Mesenchymal stem cell (in vitro differentiated cells and primary cell): ENCODE measurements at regions not wholly inside any gene's neighbourhood (a gene's known extent, or its start where the extent isn't known, plus 50 kb on each side); places are given as distances from the start of the nearest gene placed in this dataset.

Experiments used
- DNase-seq: peaks from one replicate; pipeline ENCODE4 v3.0.0-alpha.2; 2013
- H2AFZ ChIP-seq: one replicate; pipeline ENCODE4 v1.6.1; 2013; ENCODE audit warnings: low read depth, mild to moderate bottlenecking, control low read depth, inconsistent platforms, low read length, moderate library complexity
- H2AK5ac ChIP-seq: 2 replicates; pipeline ENCODE4 v1.6.1; 2013; ENCODE audit warnings: low read length, moderate library complexity, mild to moderate bottlenecking, inconsistent platforms; ENCODE audit not compliant: severe bottlenecking
- H2BK120ac ChIP-seq: one replicate; pipeline ENCODE4 v1.6.1; 2013; ENCODE audit warnings: low read depth, mild to moderate bottlenecking, inconsistent platforms, low read length, moderate library complexity
- H2BK12ac ChIP-seq, 2 experiments: one replicate each; pipeline ENCODE4 v1.6.1; 2013; ENCODE audit warnings: inconsistent platforms in 2 of 2, low read length in 2 of 2, mild to moderate bottlenecking in 2 of 2, moderate library complexity in 2 of 2, control low read depth in 1 of 2
- H2BK15ac ChIP-seq: one replicate; pipeline ENCODE4 v1.6.1; 2013; ENCODE audit warnings: mild to moderate bottlenecking, low read depth, inconsistent platforms; ENCODE audit not compliant: poor library complexity, severe bottlenecking
- H2BK5ac ChIP-seq: 2 replicates; pipeline ENCODE4 v1.6.1; 2013; ENCODE audit warnings: low read depth, mild to moderate bottlenecking, low read length, control low read depth, inconsistent platforms; ENCODE audit not compliant: poor library complexity, severe bottlenecking
- H3K14ac ChIP-seq, 2 experiments: one replicate each; pipeline ENCODE4 v1.6.1; 2013; ENCODE audit warnings: inconsistent platforms in 2 of 2, low read length in 2 of 2, control low read depth in 1 of 2, mild to moderate bottlenecking in 1 of 2, moderate library complexity in 1 of 2
- H3K18ac ChIP-seq, 2 experiments: one replicate each; pipeline ENCODE4 v1.6.1; 2013; ENCODE audit warnings: inconsistent platforms in 2 of 2, low read length in 2 of 2, control low read depth in 1 of 2, low read depth in 1 of 2, mild to moderate bottlenecking in 1 of 2
- H3K23ac ChIP-seq, 2 experiments: one replicate each; pipeline ENCODE4 v1.6.1; 2013; ENCODE audit warnings: inconsistent platforms in 2 of 2, low read length in 2 of 2, mild to moderate bottlenecking in 2 of 2, moderate library complexity in 2 of 2, control low read depth in 1 of 2
- H3K27ac ChIP-seq: 2 replicates; pipeline ENCODE4 v1.5.1; 2013; ENCODE audit warnings: mild to moderate bottlenecking, moderate library complexity, low read length, control low read depth, inconsistent platforms; ENCODE audit not compliant: poor library complexity, severe bottlenecking
- H3K27me3 ChIP-seq, 2 experiments: 2 replicates each; pipeline versions ENCODE4 v1.6.1 to v1.7.0; 2013; ENCODE audit warnings: low read length in 2 of 2, mild to moderate bottlenecking in 2 of 2, moderate library complexity in 2 of 2, control low read depth in 1 of 2, inconsistent platforms in 1 of 2; ENCODE audit not compliant: control insufficient read depth in 1 of 2, insufficient read depth in 1 of 2
- H3K36me3 ChIP-seq, 2 experiments: 2 replicates each; pipeline versions ENCODE4 v1.6.1 to v1.7.0; 2013; ENCODE audit warnings: low read length in 2 of 2, control low read depth in 1 of 2, inconsistent platforms in 1 of 2, low read depth in 1 of 2, mild to moderate bottlenecking in 1 of 2; ENCODE audit not compliant: insufficient read depth in 2 of 2, control insufficient read depth in 1 of 2
- H3K4ac ChIP-seq, 2 experiments: one replicate each; pipeline ENCODE4 v1.6.1; 2013; ENCODE audit warnings: inconsistent platforms in 2 of 2, low read length in 2 of 2, mild to moderate bottlenecking in 2 of 2, moderate library complexity in 2 of 2, control low read depth in 1 of 2, low read depth in 1 of 2
- H3K4me1 ChIP-seq: 2 replicates; pipeline ENCODE4 v1.6.1; 2013; ENCODE audit warnings: low read depth, low read length, control low read depth; ENCODE audit not compliant: control insufficient read depth, insufficient read depth
- H3K4me2 ChIP-seq: 2 replicates; pipeline ENCODE4 v1.6.1; 2013; ENCODE audit warnings: low read length, mild to moderate bottlenecking, inconsistent platforms; ENCODE audit not compliant: poor library complexity, severe bottlenecking
- H3K4me3 ChIP-seq, 2 experiments: 2 replicates each; pipeline versions ENCODE4 v1.5.1 to v1.7.0; 2013; ENCODE audit warnings: low read length in 2 of 2, mild to moderate bottlenecking in 2 of 2, control low read depth in 1 of 2, low read depth in 1 of 2; ENCODE audit not compliant: insufficient read depth in 1 of 2
- H3K79me1 ChIP-seq: replicated peaks from 2 replicates; pipeline ENCODE4 v1.6.1; 2013; ENCODE audit warnings: mild to moderate bottlenecking, control low read depth, low read length, inconsistent platforms; ENCODE audit not compliant: poor library complexity, severe bottlenecking
- H3K9ac ChIP-seq: 2 replicates; pipeline ENCODE4 v1.7.0; 2013; ENCODE audit warnings: mild to moderate bottlenecking, low read length, moderate library complexity
- H3K9me3 ChIP-seq: 2 replicates; pipeline ENCODE4 v1.7.0; 2013; ENCODE audit warnings: mild to moderate bottlenecking, low read length; ENCODE audit not compliant: control insufficient read depth
- H4K8ac ChIP-seq: one replicate; pipeline ENCODE4 v1.6.1; 2013; ENCODE audit warnings: inconsistent platforms, mild to moderate bottlenecking, low read length, moderate library complexity
- H4K91ac ChIP-seq: one replicate; pipeline ENCODE4 v1.6.1; 2013; ENCODE audit warnings: mild to moderate bottlenecking, low read length, inconsistent platforms
- WGBS: methylation state at CpG from one replicate; pipeline ENCODE4 v1.1.7; 2013; ENCODE audit warnings: mixed read lengths; 5-methylcytosine and 5-hydroxymethylcytosine counted together

- Histone ChIP-seq H3K79me1 (no peaks in the 10 kb centered on the region), H3K4me2 (no peak overlapping the region), H2AFZ (no peak overlapping the region), H2AK5ac (no peak overlapping the region), H3K4me1 (no peaks in the 10 kb centered on the region), H3K18ac (no peak overlapping the region), H4K8ac (no peak overlapping the region), H3K27me3 (no peaks in the 10 kb centered on the region), H2BK12ac (no peak overlapping the region), H3K9ac (no peak overlapping the region), H3K9me3 (no peaks in the 10 kb centered on the region), H2BK120ac (no peak overlapping the region), H3K14ac (no peak overlapping the region), H3K4ac (no peak overlapping the region), H3K27ac (no peak overlapping the region), H3K23ac (no peak overlapping the region), H2BK5ac (no peak overlapping the region), H3K4me3 (no peak overlapping the region), H2BK15ac (no peak overlapping the region), H4K91ac (no peak overlapping the region), H3K36me3 (no peaks in the 10 kb centered on the region)
- DNase-seq: peak; percentile 5
- 88% methylated on average over 2 of the region's 5 CpGs for WGBS
Measured at GRCh38 chr12:16955083-16955657, 349.2 kb upstream of the LMO3 start.

- Histone ChIP-seq H3K27me3 (no peaks in the 10 kb centered on the region), H3K4me1 (no peaks in the 10 kb centered on the region), H3K79me1 (no peaks in the 10 kb centered on the region), H3K14ac (no peak overlapping the region), H2AFZ (no peak overlapping the region), H3K4me3 (no peak overlapping the region), H2BK15ac (no peak overlapping the region), H3K23ac (no peak overlapping the region), H2BK12ac (no peak overlapping the region), H3K4ac (no peak overlapping the region), H3K27ac (no peak overlapping the region), H2BK5ac (no peak overlapping the region), H2BK120ac (no peak overlapping the region), H2AK5ac (no peak overlapping the region), H3K4me2 (no peak overlapping the region), H3K9ac (no peak overlapping the region), H4K91ac (no peak overlapping the region), H3K9me3 (no peaks in the 10 kb centered on the region), H3K36me3 (no peaks in the 10 kb centered on the region), H4K8ac (no peak overlapping the region), H3K18ac (no peak overlapping the region)
- DNase-seq: no peak
- WGBS: 65% methylated on average over 3 of the region's 6 CpGs
Measured at GRCh38 chr12:16949871-16950667, 344.1 kb upstream of the LMO3 start.

DNA sequence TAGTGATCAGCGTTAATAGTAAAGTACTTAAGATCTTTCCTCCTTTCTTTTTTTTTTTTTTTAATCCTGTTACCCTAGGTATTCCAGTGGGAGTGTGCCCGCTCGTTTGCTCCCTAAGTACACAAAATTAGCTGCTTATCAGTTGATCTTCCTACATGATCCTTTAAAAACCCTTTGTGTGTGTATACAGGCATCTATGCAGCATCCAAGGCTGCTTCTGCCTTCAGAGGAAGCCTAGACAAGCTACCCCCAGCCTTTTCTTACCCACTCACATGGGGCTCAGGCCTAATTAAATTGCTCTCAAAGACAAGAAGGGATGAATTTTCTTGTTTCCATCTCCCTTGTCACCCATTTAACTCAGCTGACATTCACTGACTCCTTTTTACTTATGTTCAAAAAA is 343.4 kb upstream of the LMO3 start:
- Histone ChIP-seq H3K4ac (no peak overlapping the region), H3K4me2 (no peak overlapping the region), H3K9ac (no peak overlapping the region), H4K8ac (no peak overlapping the region), H3K79me1 (no peaks in the 10 kb centered on the region), H2BK120ac (no peak overlapping the region), H2AK5ac (no peak overlapping the region), H2AFZ (no peak overlapping the region), H2BK5ac (no peak overlapping the region), H3K23ac (no peak overlapping the region), H2BK15ac (no peak overlapping the region), H3K18ac (no peak overlapping the region), H3K4me3 (no peak overlapping the region), H3K27ac (no peak overlapping the region), H2BK12ac (no peak overlapping the region), H3K36me3 (no peaks in the 10 kb centered on the region), H3K14ac (no peak overlapping the region), H4K91ac (no peak overlapping the region), H3K4me1 (no peaks in the 10 kb centered on the region), H3K27me3 (no peaks in the 10 kb centered on the region), H3K9me3 (no peaks in the 10 kb centered on the region)
- no peak for DNase-seq
- 69% methylated on average over 3 of the region's 3 CpGs for WGBS

GRCh38 chr12:16946704-16947103 is 340.7 kb upstream of the LMO3 start:
- H3K23ac ChIP-seq: no peak overlapping the region
- H3K14ac ChIP-seq: no peak overlapping the region
- H3K36me3 ChIP-seq: no peaks in the 10 kb centered on the region
- no peak overlapping the region for H2AK5ac ChIP-seq
- no peak overlapping the region for H3K4me2 ChIP-seq
- H3K79me1 ChIP-seq: no peaks in the 10 kb centered on the region
- no peak overlapping the region for H2BK12ac ChIP-seq
- H2BK15ac ChIP-seq: no peak overlapping the region
- H2AFZ ChIP-seq: no peak overlapping the region
- H3K27me3 ChIP-seq: no peaks in the 10 kb centered on the region
- no peak overlapping the region for H3K9ac ChIP-seq
- no peak overlapping the region for H3K18ac ChIP-seq
- no peak overlapping the region for H2BK120ac ChIP-seq
- no peaks in the 10 kb centered on the region for H3K4me1 ChIP-seq
- no peak overlapping the region for H3K4me3 ChIP-seq
- H3K4ac ChIP-seq: no peak overlapping the region
- no peak overlapping the region for H4K8ac ChIP-seq
- DNase-seq: no peak
- no peaks in the 10 kb centered on the region for H3K9me3 ChIP-seq
- H4K91ac ChIP-seq: no peak overlapping the region
- no peak overlapping the region for H2BK5ac ChIP-seq
- no peak overlapping the region for H3K27ac ChIP-seq
